ENCODE measurements at regions not wholly inside any gene's neighbourhood (a gene's known extent, or its start where the extent isn't known, plus 50 kb on each side); places are given as distances from the start of the nearest gene placed in this dataset.

DNA sequence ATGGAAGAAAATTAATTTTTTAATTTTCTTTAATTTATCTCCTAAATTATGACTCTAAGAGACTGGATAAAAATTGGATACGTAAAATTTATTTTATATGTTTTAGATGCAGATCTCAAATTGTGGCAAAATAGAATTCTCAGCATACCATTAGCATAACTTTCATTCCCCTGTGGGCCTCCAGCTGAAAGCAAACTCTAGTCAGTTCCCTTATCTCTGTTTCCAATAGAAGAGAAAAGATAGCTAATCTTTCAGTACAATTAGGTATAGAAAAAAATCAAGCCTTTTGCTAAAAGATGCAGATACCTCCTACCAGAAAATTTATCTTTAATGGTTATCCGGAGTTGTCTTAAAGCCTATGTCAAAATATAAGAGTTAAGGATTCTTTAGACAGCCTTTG, 1530.6 kb downstream of the EFNA5 start:
- DNase-seq (ENCODE audit: low read depth) (peak; percentile 36), FAIRE-seq (no peak)
- Mint-ChIP-seq H3K4me3 (ENCODE audit: unreplicated experiment) (no peak overlapping the region), H3K27me3 (ENCODE audit: low read depth, unreplicated experiment) (no peaks in the 10 kb centered on the region), H3K27ac (ENCODE audit: unreplicated experiment) (no peak overlapping the region), H3K4me1 (ENCODE audit: low read depth, unreplicated experiment) (peaks cover 7% of the 10 kb centered on the region), H3K36me3 (ENCODE audit: low read depth, unreplicated experiment) (no peaks in the 10 kb centered on the region), H3K9me3 (ENCODE audit: unreplicated experiment) (no peaks in the 10 kb centered on the region)
- Histone ChIP-seq H3K36me3 (ENCODE audit: insufficient read depth, low read length) (no peaks in the 10 kb centered on the region), H3K27me3 (ENCODE audit: insufficient read depth, low read length) (no peaks in the 10 kb centered on the region), H3K9me3 (ENCODE audit: insufficient read depth, low read depth, low read length) (no peaks in the 10 kb centered on the region), H3K4me1 (ENCODE audit: insufficient read depth, low read length) (no peaks in the 10 kb centered on the region), H3K79me2 (ENCODE audit: insufficient read depth, low read length) (no peaks in the 10 kb centered on the region), H3K9ac (ENCODE audit: low read length) (no peak overlapping the region), H2AFZ (ENCODE audit: low read depth, low read length) (no peak overlapping the region), H3K4me2 (ENCODE audit: low read length) (no peak overlapping the region), H4K20me1 (ENCODE audit: insufficient read depth, low read length) (no peaks in the 10 kb centered on the region), H3K27ac (ENCODE audit: low read depth, low read length) (no peak overlapping the region), H3K4me3 (ENCODE audit: insufficient read depth, low read depth, low read length) (no peak overlapping the region)
- TF ChIP-seq CTCF (IDR thresholded peaks at IDR 0.05; ENCODE audit: insufficient read depth, low read depth, low read length): no peak
- TF ChIP-seq EZH2 (IDR thresholded peaks at IDR 0.05; ENCODE audit: insufficient read depth, low read length): no peak

GRCh38 chr5:106136061-106136460, 1534.7 kb downstream of the EFNA5 start:
- H3K27me3 Mint-ChIP-seq (ENCODE audit: low read depth, unreplicated experiment): no peaks in the 10 kb centered on the region
- no peak for DNase-seq (ENCODE audit: low read depth)
- TF ChIP-seq EZH2 (IDR thresholded peaks at IDR 0.05; ENCODE audit: insufficient read depth, low read length) (no peak), CTCF (IDR thresholded peaks at IDR 0.05; ENCODE audit: insufficient read depth, low read depth, low read length) (no peak)
- no peak for FAIRE-seq
- Histone ChIP-seq H3K79me2 (ENCODE audit: insufficient read depth, low read length) (no peaks in the 10 kb centered on the region), H4K20me1 (ENCODE audit: insufficient read depth, low read length) (no peaks in the 10 kb centered on the region), H3K27ac (ENCODE audit: low read depth, low read length) (no peak overlapping the region), H3K36me3 (ENCODE audit: insufficient read depth, low read length) (no peaks in the 10 kb centered on the region), H2AFZ (ENCODE audit: low read depth, low read length) (no peak overlapping the region), H3K4me2 (ENCODE audit: low read length) (no peak overlapping the region), H3K4me1 (ENCODE audit: insufficient read depth, low read length) (no peaks in the 10 kb centered on the region), H3K9ac (ENCODE audit: low read length) (no peak overlapping the region), H3K27me3 (ENCODE audit: insufficient read depth, low read length) (no peaks in the 10 kb centered on the region), H3K4me3 (ENCODE audit: insufficient read depth, low read depth, low read length) (no peak overlapping the region), H3K9me3 (ENCODE audit: insufficient read depth, low read depth, low read length) (no peaks in the 10 kb centered on the region)
- no peak overlapping the region for H3K4me3 Mint-ChIP-seq (ENCODE audit: unreplicated experiment)
- peaks cover 7% of the 10 kb centered on the region for H3K4me1 Mint-ChIP-seq (ENCODE audit: low read depth, unreplicated experiment)
- no peak overlapping the region for H3K27ac Mint-ChIP-seq (ENCODE audit: unreplicated experiment)
- no peaks in the 10 kb centered on the region for H3K36me3 Mint-ChIP-seq (ENCODE audit: low read depth, unreplicated experiment)
- no peaks in the 10 kb centered on the region for H3K9me3 Mint-ChIP-seq (ENCODE audit: unreplicated experiment)

GRCh38 chr5:106135473-106135872, 1535.3 kb downstream of the EFNA5 start:
- Mint-ChIP-seq H3K36me3 (ENCODE audit: low read depth, unreplicated experiment) (no peaks in the 10 kb centered on the region), H3K4me1 (ENCODE audit: low read depth, unreplicated experiment) (peaks cover 5% of the 10 kb centered on the region), H3K4me3 (ENCODE audit: unreplicated experiment) (no peak overlapping the region), H3K27ac (ENCODE audit: unreplicated experiment) (no peak overlapping the region), H3K9me3 (ENCODE audit: unreplicated experiment) (no peaks in the 10 kb centered on the region), H3K27me3 (ENCODE audit: low read depth, unreplicated experiment) (no peaks in the 10 kb centered on the region)
- Histone ChIP-seq H3K4me1 (ENCODE audit: insufficient read depth, low read length) (no peaks in the 10 kb centered on the region), H2AFZ (ENCODE audit: low read depth, low read length) (no peak overlapping the region), H3K79me2 (ENCODE audit: insufficient read depth, low read length) (no peaks in the 10 kb centered on the region), H3K4me2 (ENCODE audit: low read length) (no peak overlapping the region), H3K27me3 (ENCODE audit: insufficient read depth, low read length) (no peaks in the 10 kb centered on the region), H3K9me3 (ENCODE audit: insufficient read depth, low read depth, low read length) (no peaks in the 10 kb centered on the region), H4K20me1 (ENCODE audit: insufficient read depth, low read length) (no peaks in the 10 kb centered on the region), H3K36me3 (ENCODE audit: insufficient read depth, low read length) (no peaks in the 10 kb centered on the region), H3K4me3 (ENCODE audit: insufficient read depth, low read depth, low read length) (no peak overlapping the region), H3K9ac (ENCODE audit: low read length) (no peak overlapping the region), H3K27ac (ENCODE audit: low read depth, low read length) (no peak overlapping the region)
- FAIRE-seq: no peak
- TF ChIP-seq EZH2 (IDR thresholded peaks at IDR 0.05; ENCODE audit: insufficient read depth, low read length): no peak
- no peak for TF ChIP-seq CTCF (IDR thresholded peaks at IDR 0.05; ENCODE audit: insufficient read depth, low read depth, low read length)
- no peak for DNase-seq (ENCODE audit: low read depth)

Data from astrocyte (in vitro differentiated cells and primary cell).